ENCODE measurements at regions not wholly inside any gene's neighbourhood (a gene's known extent, or its start where the extent isn't known, plus 50 kb on each side); places are given as distances from the start of the nearest gene placed in this dataset.
"Not testable (repeated sequence)": the region's sequence is repeated elsewhere in the genome, so short reads cannot be mapped to it uniquely, and the experiment has no call there.

GRCh38 chr4:176583278-176583677 is 209.4 kb downstream of the VEGFC start:
- no peak for DNase-seq

GRCh38 chr4:176584031-176584606 is 208.6 kb downstream of the VEGFC start:
- DNase-seq: no peak

GRCh38 chr4:176587920-176588319 is 204.8 kb downstream of the VEGFC start:
- no peak for DNase-seq

GRCh38 chr4:176588436-176588835 is 204.3 kb downstream of the VEGFC start:
- no peak for DNase-seq

- no peak for DNase-seq
Measured at GRCh38 chr4:176592976-176593670, 199.6 kb downstream of the VEGFC start.

GRCh38 chr4:176593943-176594342 is 198.8 kb downstream of the VEGFC start:
- DNase-seq: no peak

GRCh38 chr4:176595257-176595656 is 197.5 kb downstream of the VEGFC start:
- DNase-seq: no peak

GRCh38 chr4:176601124-176601523 is 191.6 kb downstream of the VEGFC start:
- no peak for DNase-seq

GRCh38 chr4:176607807-176608206 is 184.9 kb downstream of the VEGFC start:
- DNase-seq: no peak

GRCh38 chr4:176608346-176608745 is 184.4 kb downstream of the VEGFC start:
- DNase-seq: no peak

- no peak for DNase-seq
Measured at GRCh38 chr4:176610594-176610993, 182.1 kb downstream of the VEGFC start.

- DNase-seq: no peak
Measured at GRCh38 chr4:176611381-176611780, 181.3 kb downstream of the VEGFC start.

- DNase-seq: no peak
Measured at GRCh38 chr4:176611951-176612350, 180.8 kb downstream of the VEGFC start.

- DNase-seq: no peak
Measured at GRCh38 chr4:176614793-176615192, 177.9 kb downstream of the VEGFC start.

- no peak for DNase-seq
Measured at GRCh38 chr4:176616151-176616550, 176.6 kb downstream of the VEGFC start.

- DNase-seq: no peak
Measured at GRCh38 chr4:176618138-176618537, 174.6 kb downstream of the VEGFC start.

GRCh38 chr4:176619430-176619829 is 173.3 kb downstream of the VEGFC start:
- DNase-seq: no peak

GRCh38 chr4:176622251-176622948 is 170.3 kb downstream of the VEGFC start:
- no peak for DNase-seq

GRCh38 chr4:176624983-176625610 is 167.6 kb downstream of the VEGFC start:
- not testable (repeated sequence) for DNase-seq

- DNase-seq: no peak
Measured at GRCh38 chr4:176627916-176628315, 164.8 kb downstream of the VEGFC start.

GRCh38 chr4:176631611-176632010 is 161.1 kb downstream of the VEGFC start:
- DNase-seq: no peak
